ENCODE measurements at regions not wholly inside any gene's neighbourhood (a gene's known extent, or its start where the extent isn't known, plus 50 kb on each side); places are given as distances from the start of the nearest gene placed in this dataset.

- TF ChIP-seq EZH2phosphoT487 (IDR thresholded peaks at IDR 0.05; ENCODE audit: borderline replicate concordance, low read depth, low read length) (no peak), CTCF (conservative IDR thresholded peaks at IDR 0.05; ENCODE audit: low read length) (no peak)
These were observed 761.4 kb upstream of the TPTE start for GRCh38 chr21:9759972-9760371.
